ENCODE measurements at regions not wholly inside any gene's neighbourhood (a gene's known extent, or its start where the extent isn't known, plus 50 kb on each side); places are given as distances from the start of the nearest gene placed in this dataset.

GRCh38 chr7:80259-81067, 111.9 kb upstream of the FAM20C start:
- Histone ChIP-seq H3K27me3 (ENCODE audit: control insufficient read depth, insufficient read depth, low read length) (peaks cover 8% of the 10 kb centered on the region), H3K4me1 (ENCODE audit: control insufficient read depth, insufficient read depth, low read length) (peaks cover 2% of the 10 kb centered on the region; the same call in 1 of the 2 replicates), H2BK120ac (ENCODE audit: low read depth, low read length) (no peak overlapping the region), H3K36me3 (ENCODE audit: control insufficient read depth, insufficient read depth, low read length) (no peaks in the 10 kb centered on the region), H4K91ac (ENCODE audit: insufficient read depth, low read depth, low read length) (no peak overlapping the region), H3K18ac (ENCODE audit: low read depth, low read length) (no peak overlapping the region), H3K14ac (replicated peaks; ENCODE audit: low read depth, low read length) (no peak overlapping the region), H2AFZ (replicated peaks; ENCODE audit: low read length, poor library complexity) (peak overlapping the region; percentile 43), H3K56ac (ENCODE audit: extremely low read depth, insufficient read depth, low read length) (no peak overlapping the region), H4K5ac (ENCODE audit: low read depth, low read length) (no peak overlapping the region), H3K79me1 (ENCODE audit: low read depth in 1 of 2, low read length in 2 of 2) (no peaks in the 10 kb centered on the region), H2AK5ac (ENCODE audit: low read depth, low read length) (no peak overlapping the region), H2BK15ac (ENCODE audit: low read depth, low read length) (no peak overlapping the region), H3K9me3 (ENCODE audit: control insufficient read depth, insufficient read depth, low read length) (no peaks in the 10 kb centered on the region), H4K8ac (ENCODE audit: low read depth in 2 of 2, low read length in 2 of 2) (no peak overlapping the region), H3K4me2 (ENCODE audit: low read depth, low read length) (no peak overlapping the region), H2AK9ac (replicated peaks; ENCODE audit: low read depth, low read length, poor library complexity) (peak overlapping the region; percentile 39), H3K27ac (ENCODE audit: insufficient read depth, low read length) (no peak overlapping the region), H3K9me1 (ENCODE audit: insufficient read depth, low read length) (peaks cover 5% of the 10 kb centered on the region), H4K20me1 (ENCODE audit: insufficient read depth, low read length) (no peaks in the 10 kb centered on the region), H3K9ac (ENCODE audit: low read depth, low read length) (no peak overlapping the region), H3K4me3 (ENCODE audit: insufficient read depth, low read depth, low read length) (no peak overlapping the region), H2BK5ac (ENCODE audit: low read depth, low read length, poor library complexity, severe bottlenecking) (no peak overlapping the region), H3K23ac (ENCODE audit: low read depth, low read length) (no peak overlapping the region), H3K4ac (ENCODE audit: low read depth, low read length) (no peak overlapping the region), H2BK20ac (ENCODE audit: low read depth, low read length) (no peak overlapping the region)
- in situ Hi-C loops (cut with MboI; ENCODE audit: low sequenced_read_pairs) (no loop called here), dilution Hi-C loops (cut with HindIII; ENCODE audit: low sequenced_read_pairs, unreplicated experiment) (no loop called here), intact Hi-C loops (cut with micrococcal nuclease) (no loop called here)
- WGBS, 2 experiments (ENCODE audit: extremely low coverage in 2 of 2, insufficient read length in 1 of 2): 92% methylated on average over 16 of the region's 28 CpGs; no CpG with 5 or more reads in 1 of the 2 experiments
- ChIA-PET CTCF (no interaction called here), POLR2A (ENCODE audit: unreplicated experiment) (no interaction called here)
- ATAC-seq (ENCODE audit: low read depth) (no peak), DNase-seq (no peak)
- no TSS peak for BruUV-seq (replicated peaks)
- TF ChIP-seq SMC3 (IDR thresholded peaks at IDR 0.05; ENCODE audit: low read depth, low read length) (no peak), RFX5 (IDR thresholded peaks at IDR 0.05; ENCODE audit: low read depth, low read length) (no peak), NFE2L2 (IDR thresholded peaks at IDR 0.05; ENCODE audit: low read depth, low read length) (no peak), BHLHE40 (IDR thresholded peaks at IDR 0.05; ENCODE audit: low read depth, low read length) (no peak), MXI1 (IDR thresholded peaks at IDR 0.05; ENCODE audit: borderline replicate concordance, low read depth, low read length) (no peak), MAZ (IDR thresholded peaks at IDR 0.05; ENCODE audit: borderline replicate concordance, low read depth, low read length) (no peak)

Data from IMR-90 (cell line).